Smooth muscle cell of the brain vasculature (primary cell): ENCODE measurements at regions not wholly inside any gene's neighbourhood (a gene's known extent, or its start where the extent isn't known, plus 50 kb on each side); places are given as distances from the start of the nearest gene placed in this dataset.
A peak's percentile ranks its signal among the peaks of the same experiment; 100 is the strongest.
"Not testable (repeated sequence)": the region's sequence is repeated elsewhere in the genome, so short reads cannot be mapped to it uniquely, and the experiment has no call there.

Source experiments
- DNase-seq: peaks from one replicate; pipeline ENCODE4 v3.0.0-alpha.2; 2012; ENCODE audit warnings: low read depth, low spot score

- DNase-seq = not testable (repeated sequence)
Observed at GRCh38 chr4:118502967-118503366, 150.2 kb upstream of the PRSS12 start.

GRCh38 chr4:118504927-118505326 lies 152.1 kb upstream of the PRSS12 start:
- not testable (repeated sequence) for DNase-seq

GRCh38 chr4:118505491-118505890 lies 152.7 kb upstream of the PRSS12 start:
- DNase-seq = not testable (repeated sequence)

GRCh38 chr4:118512870-118513269 lies 160.1 kb upstream of the PRSS12 start:
- DNase-seq = not testable (repeated sequence)

- not testable (repeated sequence) for DNase-seq
Observed at GRCh38 chr4:118514332-118514731, 161.5 kb upstream of the PRSS12 start.

GRCh38 chr4:118516107-118516506 lies 163.3 kb upstream of the PRSS12 start:
- not testable (repeated sequence) for DNase-seq

- not testable (repeated sequence) for DNase-seq
Observed at GRCh38 chr4:118530107-118530506, 155.1 kb upstream of the METTL14 start.

GRCh38 chr4:118531947-118532346 lies 153.2 kb upstream of the METTL14 start:
- DNase-seq = not testable (repeated sequence)

- DNase-seq = not testable (repeated sequence)
Observed at GRCh38 chr4:118535788-118536187, 149.4 kb upstream of the METTL14 start.

- DNase-seq = peak; percentile 24
Observed at GRCh38 chr4:118539412-118540077, 145.6 kb upstream of the METTL14 start.

DNA sequence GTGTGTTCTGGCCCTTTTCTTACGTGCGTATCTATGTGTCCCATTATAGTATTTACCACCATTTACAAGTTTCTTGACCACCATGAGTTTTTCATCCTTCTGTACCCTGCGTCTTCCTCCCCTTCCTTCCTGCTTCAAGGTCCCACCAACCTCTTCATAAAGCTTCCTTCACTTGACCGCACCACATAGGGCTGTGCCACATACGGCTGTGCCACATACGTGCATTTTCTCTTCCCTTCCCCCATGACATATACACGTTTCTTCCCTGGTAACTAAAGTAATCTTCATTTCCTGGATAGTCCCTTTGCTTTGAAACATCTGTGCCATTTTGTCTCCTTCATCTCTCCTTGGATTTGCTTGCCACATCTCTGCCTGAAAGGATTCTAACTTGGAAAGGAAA lies 128.6 kb upstream of the METTL14 start:
- not testable (repeated sequence) for DNase-seq

DNA sequence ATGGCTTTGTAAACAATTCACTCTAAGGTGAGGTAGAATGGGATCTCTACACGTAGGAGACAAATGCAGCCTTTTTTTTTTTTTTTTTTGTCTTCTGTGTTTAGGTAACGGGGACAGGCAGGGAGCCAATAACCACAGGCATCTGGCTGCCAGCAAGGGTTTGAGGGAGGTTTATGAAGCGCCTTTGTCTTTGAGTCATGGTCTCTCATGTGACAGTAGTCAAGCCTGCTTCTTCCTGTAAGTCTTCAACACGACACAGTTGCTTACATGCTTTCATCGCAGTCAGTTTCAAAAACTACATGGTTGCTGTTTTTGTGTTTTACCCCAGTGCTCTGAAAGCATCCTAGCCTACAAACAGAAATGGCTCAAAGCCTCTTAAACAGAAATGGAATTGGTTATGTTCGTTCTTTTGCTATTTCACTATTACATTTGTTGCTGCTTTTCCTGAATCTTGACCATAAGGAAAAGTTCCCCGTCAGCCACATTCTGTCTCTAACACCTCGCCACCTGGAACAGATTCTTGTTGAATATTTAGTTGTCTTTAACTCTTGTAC lies 127.8 kb upstream of the METTL14 start:
- no peak for DNase-seq

DNA sequence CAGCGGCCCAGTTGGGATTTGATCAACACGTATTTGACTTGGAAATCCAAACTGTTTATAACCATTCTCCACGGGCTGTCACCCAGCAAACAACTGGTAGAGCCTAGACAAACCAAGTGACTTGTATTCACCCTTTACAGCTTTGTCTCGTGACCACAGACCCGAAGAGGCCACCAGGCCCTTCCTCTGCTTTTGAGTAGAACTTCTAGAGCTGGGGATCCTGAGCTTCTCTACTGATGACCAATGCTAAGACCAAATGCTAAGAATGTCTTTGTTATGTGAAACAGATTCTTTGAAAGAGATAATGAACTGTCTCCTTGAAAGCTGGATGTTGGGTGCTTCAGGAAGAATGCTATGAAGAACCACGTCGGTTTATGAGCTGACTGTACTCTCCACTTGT lies 127.0 kb upstream of the METTL14 start:
- DNase-seq = not testable (repeated sequence)

DNA sequence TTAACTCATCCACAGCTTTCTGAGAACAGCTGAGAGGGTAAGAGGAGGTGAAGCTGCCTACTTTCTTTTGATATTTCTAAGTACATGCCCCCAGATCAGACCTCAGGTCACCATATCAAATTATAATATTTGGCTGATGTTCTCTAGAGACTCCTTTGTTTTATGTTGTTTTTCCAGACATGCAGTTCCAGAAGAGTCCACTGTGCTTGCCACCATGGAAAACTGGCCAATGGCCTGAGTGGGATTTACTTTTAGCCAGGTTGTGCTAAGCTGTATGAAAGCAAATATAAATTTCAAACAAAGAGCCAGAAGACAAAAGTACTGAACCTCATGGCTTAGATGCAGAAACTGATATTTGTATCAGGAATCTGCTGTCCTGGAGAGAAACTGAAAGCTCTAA lies 123.6 kb upstream of the METTL14 start:
- DNase-seq = not testable (repeated sequence)

DNA sequence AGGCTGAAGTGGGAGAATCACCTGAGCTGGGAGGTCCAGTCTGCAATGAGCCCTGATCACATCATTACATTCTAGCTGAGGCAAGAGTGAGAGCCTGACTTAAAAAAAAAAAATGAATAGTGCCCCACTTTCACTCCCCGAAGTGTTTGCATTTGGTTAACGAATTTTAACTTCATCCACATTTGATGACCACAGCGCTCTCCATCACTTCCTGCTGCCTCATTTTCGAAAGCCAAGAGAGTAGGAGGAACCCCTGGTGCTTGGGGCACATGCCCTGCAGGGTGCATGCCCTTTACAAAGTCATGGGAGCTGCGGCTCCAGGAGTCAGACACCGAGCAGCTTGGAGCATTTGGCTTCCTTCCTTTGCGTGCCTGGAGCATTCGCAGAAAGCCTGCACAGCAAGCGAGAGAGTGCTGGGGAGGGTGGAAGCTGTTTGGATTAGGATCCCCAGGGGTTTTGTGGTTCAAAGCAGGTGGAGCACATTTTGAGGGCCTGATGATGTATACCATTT lies 119.1 kb upstream of the METTL14 start:
- peak; percentile 88 for DNase-seq

DNA sequence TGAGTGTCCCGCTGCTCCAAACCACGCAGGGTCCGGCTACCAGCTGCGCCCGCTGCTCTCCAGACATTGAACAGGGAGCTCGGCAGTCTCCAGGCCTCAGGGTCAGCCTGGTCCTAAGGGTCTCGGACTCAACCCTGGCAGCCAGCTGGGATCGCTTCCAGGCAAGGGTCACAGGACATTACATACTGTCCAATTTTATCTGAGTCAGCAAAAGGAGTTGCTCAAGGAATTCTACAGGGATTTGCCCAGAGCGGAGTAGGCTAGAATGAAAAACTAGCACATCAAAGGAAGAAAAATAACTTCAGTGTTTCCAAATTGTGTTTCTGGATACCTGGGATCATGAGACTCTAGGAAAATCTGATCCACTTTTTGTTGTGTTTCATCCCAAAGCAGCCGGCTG lies 112.2 kb upstream of the METTL14 start:
- not testable (repeated sequence) for DNase-seq

DNA sequence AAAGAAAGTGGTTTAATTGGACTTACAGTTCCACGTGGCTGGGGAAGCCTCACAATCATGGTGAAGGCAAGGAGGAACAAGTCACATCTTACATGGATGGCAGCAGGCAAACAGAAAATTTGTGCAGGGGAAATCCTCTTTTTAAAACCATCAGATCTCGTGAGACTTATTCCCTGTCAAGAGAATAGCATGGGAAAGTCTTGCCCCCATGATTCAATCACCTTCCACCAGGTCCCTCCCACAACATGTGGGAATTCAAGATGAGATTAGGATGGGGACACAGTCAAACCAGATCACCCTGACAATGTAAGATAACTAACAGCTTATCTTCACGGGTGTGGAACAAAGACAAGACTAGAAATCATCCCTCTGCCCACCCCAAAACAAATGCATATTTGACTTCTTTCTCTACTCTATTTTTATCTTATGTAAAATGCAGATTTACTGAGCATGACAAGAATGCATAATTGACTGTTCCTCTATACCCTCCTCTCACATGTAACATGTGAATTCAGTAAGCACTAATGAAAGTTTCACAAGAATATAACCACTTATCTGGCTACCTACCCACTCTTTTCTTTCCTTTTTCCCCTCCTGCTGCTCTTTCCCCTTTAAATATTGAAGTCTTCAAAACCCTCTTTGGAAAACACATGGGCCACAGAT lies 110.8 kb upstream of the METTL14 start:
- DNase-seq = not testable (repeated sequence)

GRCh38 chr4:118575057-118575456 lies 110.1 kb upstream of the METTL14 start:
- not testable (repeated sequence) for DNase-seq

GRCh38 chr4:118575726-118576125 lies 109.5 kb upstream of the METTL14 start:
- not testable (repeated sequence) for DNase-seq

DNA sequence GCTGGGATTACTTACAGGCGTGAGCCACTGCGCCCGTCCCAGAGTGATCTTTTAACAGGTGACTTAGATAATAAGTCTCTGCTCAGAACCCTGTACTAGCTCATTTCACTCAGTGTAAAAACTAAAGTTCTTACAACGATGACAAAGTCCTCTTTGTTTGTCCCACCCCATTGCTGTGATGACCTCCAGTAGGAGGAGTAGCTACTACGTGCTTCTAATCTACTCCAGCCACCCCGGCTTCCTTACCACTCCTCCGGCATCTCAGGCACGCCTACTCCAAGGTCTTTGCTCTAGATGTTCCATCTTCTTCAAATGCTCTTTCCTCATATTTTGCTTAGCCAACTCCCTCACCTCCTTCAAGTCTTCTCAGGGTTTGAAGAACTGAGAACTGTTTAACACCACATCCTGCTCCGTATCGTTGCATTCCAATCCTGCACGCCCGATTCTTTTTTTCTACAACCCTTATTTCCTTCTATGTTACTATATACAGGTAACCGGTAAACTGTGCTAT lies 108.4 kb upstream of the METTL14 start:
- not testable (repeated sequence) for DNase-seq

DNA sequence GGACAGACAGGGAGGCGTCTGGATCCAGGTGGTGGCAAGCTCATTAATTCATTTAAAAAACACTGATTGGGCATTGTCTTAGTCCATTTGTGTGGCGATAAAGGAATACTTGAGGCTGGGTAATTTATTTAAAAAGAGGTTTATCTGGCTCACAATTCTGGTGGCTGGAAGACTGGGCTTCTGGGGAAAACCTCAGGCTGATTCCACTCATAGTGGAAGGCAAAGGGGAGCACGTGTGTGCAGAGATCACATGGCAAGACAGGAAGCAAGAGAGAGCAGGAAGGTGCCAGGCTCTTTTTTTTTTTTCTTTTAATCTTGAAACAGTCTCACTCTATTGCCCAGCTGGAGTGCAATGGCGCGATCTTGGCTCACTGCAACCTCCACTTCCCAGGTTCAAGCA lies 100.2 kb upstream of the METTL14 start:
- no peak for DNase-seq

- no peak for DNase-seq
Observed at GRCh38 chr4:118586357-118586790, 98.8 kb upstream of the METTL14 start.
